Right atrium auricular region (tissue), 2 donors: ENCODE measurements at regions not wholly inside any gene's neighbourhood (a gene's known extent, or its start where the extent isn't known, plus 50 kb on each side); places are given as distances from the start of the nearest gene placed in this dataset.

Source experiments
- DNase-seq: peaks from one replicate; pipeline ENCODE4 v3.0.0-alpha.2; 2019; ENCODE audit warnings: low spot score
- H3K27ac ChIP-seq, 2 donors: fragments of 200-600 bp; sonication (generic); 1 replicate in 1 of 2; 2 replicates in 1 of 2; pipeline ENCODE4 v1.5.1; 2016 to 2019
- H3K27me3 ChIP-seq, 2 donors: fragments of 200-600 bp; sonication (generic); one replicate each; pipeline versions ENCODE4 v1.5.1 to v1.6.0; 2017 to 2019
- H3K36me3 ChIP-seq: fragments of 200-600 bp; sonication (generic); one replicate; pipeline ENCODE4 v1.5.1; 2016
- H3K4me1 ChIP-seq, 2 donors: fragments of 200-600 bp; sonication (generic); one replicate each; pipeline versions ENCODE4 v1.5.1 to v1.6.0; 2017 to 2019
- H3K4me3 ChIP-seq, 2 donors: fragments of 200-600 bp; sonication (generic); 1 replicate in 1 of 2; 2 replicates in 1 of 2; pipeline ENCODE4 v1.5.1; 2017 to 2019; ENCODE audit warnings: mild to moderate bottlenecking in 1 of 2, moderate library complexity in 1 of 2
- H3K9me3 ChIP-seq, 2 donors: fragments of 200-600 bp; sonication (generic); one replicate each; pipeline ENCODE4 v1.5.1; 2019
- CTCF ChIP-seq, 2 donors: fragments of 200-600 bp; sonication (generic); IDR thresholded peaks; one replicate each; pipeline ENCODE4 v1.5.1; 2019; ENCODE audit warnings: antibody characterized with exemption in 2 of 2

GRCh38 chr4:159021597-159022385 is 81.1 kb upstream of the RAPGEF2 start:
- no peak for TF ChIP-seq CTCF (IDR thresholded peaks at IDR 0.05)
- no peaks in the 10 kb centered on the region for H3K4me1 ChIP-seq
- no peaks in the 10 kb centered on the region for H3K36me3 ChIP-seq
- no peak for DNase-seq
- H3K9me3 ChIP-seq, result no peaks in the 10 kb centered on the region
- no peak overlapping the region for H3K4me3 ChIP-seq
- no peaks in the 10 kb centered on the region for H3K27me3 ChIP-seq
- no peak overlapping the region for H3K27ac ChIP-seq

- TF ChIP-seq CTCF (IDR thresholded peaks at IDR 0.05), result no peak
- Histone ChIP-seq H3K36me3 (no peaks in the 10 kb centered on the region), H3K27me3 (no peaks in the 10 kb centered on the region), H3K4me1 (no peaks in the 10 kb centered on the region), H3K4me3 (no peak overlapping the region), H3K9me3 (no peaks in the 10 kb centered on the region), H3K27ac (no peak overlapping the region)
- no peak for DNase-seq
These were observed 79.1 kb upstream of the RAPGEF2 start for GRCh38 chr4:159023741-159024140.

- DNase-seq, result no peak
- no peak overlapping the region for H3K27ac ChIP-seq
- H3K27me3 ChIP-seq, result no peaks in the 10 kb centered on the region
- no peak for TF ChIP-seq CTCF (IDR thresholded peaks at IDR 0.05)
- no peaks in the 10 kb centered on the region for H3K36me3 ChIP-seq
- H3K9me3 ChIP-seq, result no peaks in the 10 kb centered on the region
- no peaks in the 10 kb centered on the region for H3K4me1 ChIP-seq
- H3K4me3 ChIP-seq, result no peak overlapping the region
These were observed 78.6 kb upstream of the RAPGEF2 start for GRCh38 chr4:159024266-159024665.

- no peaks in the 10 kb centered on the region for H3K4me1 ChIP-seq
- no peak overlapping the region for H3K27ac ChIP-seq
- no peaks in the 10 kb centered on the region for H3K9me3 ChIP-seq
These were observed 78.1 kb upstream of the RAPGEF2 start for GRCh38 chr4:159024828-159025227.

GRCh38 chr4:159026329-159026728 is 76.5 kb upstream of the RAPGEF2 start:
- Histone ChIP-seq H3K9me3 (no peaks in the 10 kb centered on the region), H3K4me1 (no peaks in the 10 kb centered on the region), H3K27me3 (no peaks in the 10 kb centered on the region), H3K36me3 (no peaks in the 10 kb centered on the region), H3K4me3 (no peak overlapping the region), H3K27ac (no peak overlapping the region)
- DNase-seq, result no peak
- no peak for TF ChIP-seq CTCF (IDR thresholded peaks at IDR 0.05)

More at GRCh38 chr4:159024828-159025227, 78.1 kb upstream of the RAPGEF2 start:
- DNase-seq, result no peak
- no peak for TF ChIP-seq CTCF (IDR thresholded peaks at IDR 0.05)
- H3K4me3 ChIP-seq, result no peak overlapping the region
- no peaks in the 10 kb centered on the region for H3K27me3 ChIP-seq
- H3K36me3 ChIP-seq, result no peaks in the 10 kb centered on the region

- no peaks in the 10 kb centered on the region for H3K36me3 ChIP-seq
- H3K27me3 ChIP-seq, result no peaks in the 10 kb centered on the region
- no peaks in the 10 kb centered on the region for H3K9me3 ChIP-seq
- no peak for TF ChIP-seq CTCF (IDR thresholded peaks at IDR 0.05)
- H3K27ac ChIP-seq, result no peak overlapping the region
- no peak for DNase-seq
- H3K4me1 ChIP-seq, result no peaks in the 10 kb centered on the region
- H3K4me3 ChIP-seq, result no peak overlapping the region
These were observed 75.3 kb upstream of the RAPGEF2 start for GRCh38 chr4:159027535-159027934.
